ENCODE measurements at regions not wholly inside any gene's neighbourhood (a gene's known extent, or its start where the extent isn't known, plus 50 kb on each side); places are given as distances from the start of the nearest gene placed in this dataset.

DNA sequence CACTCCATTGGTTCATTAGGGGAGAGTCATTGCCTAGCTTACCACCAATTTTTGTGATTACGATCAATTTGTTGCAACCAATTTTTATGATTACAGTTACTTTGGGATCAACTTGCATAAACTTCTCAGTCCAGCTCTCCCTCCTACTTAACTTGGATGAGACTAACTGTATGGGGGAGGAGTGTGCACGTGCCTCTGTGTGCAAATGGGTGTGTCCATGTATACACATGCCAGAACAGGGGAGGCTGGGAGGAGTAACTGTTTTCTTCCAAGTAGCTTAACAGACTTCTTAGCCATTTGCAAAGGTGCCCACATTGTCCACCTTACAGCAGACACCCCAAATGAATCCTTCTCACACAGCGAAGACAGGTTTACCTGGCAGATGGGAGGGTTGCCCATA is 117.7 kb upstream of the VCX3B start:
- H3K4me3 Mint-ChIP-seq = no peak overlapping the region
- H3K4me1 ChIP-seq (ENCODE audit: insufficient read depth, low read length) = no peaks in the 10 kb centered on the region
- no peaks in the 10 kb centered on the region for H3K27me3 ChIP-seq (ENCODE audit: insufficient read depth, low read length)
- TF ChIP-seq, protein P1, sequence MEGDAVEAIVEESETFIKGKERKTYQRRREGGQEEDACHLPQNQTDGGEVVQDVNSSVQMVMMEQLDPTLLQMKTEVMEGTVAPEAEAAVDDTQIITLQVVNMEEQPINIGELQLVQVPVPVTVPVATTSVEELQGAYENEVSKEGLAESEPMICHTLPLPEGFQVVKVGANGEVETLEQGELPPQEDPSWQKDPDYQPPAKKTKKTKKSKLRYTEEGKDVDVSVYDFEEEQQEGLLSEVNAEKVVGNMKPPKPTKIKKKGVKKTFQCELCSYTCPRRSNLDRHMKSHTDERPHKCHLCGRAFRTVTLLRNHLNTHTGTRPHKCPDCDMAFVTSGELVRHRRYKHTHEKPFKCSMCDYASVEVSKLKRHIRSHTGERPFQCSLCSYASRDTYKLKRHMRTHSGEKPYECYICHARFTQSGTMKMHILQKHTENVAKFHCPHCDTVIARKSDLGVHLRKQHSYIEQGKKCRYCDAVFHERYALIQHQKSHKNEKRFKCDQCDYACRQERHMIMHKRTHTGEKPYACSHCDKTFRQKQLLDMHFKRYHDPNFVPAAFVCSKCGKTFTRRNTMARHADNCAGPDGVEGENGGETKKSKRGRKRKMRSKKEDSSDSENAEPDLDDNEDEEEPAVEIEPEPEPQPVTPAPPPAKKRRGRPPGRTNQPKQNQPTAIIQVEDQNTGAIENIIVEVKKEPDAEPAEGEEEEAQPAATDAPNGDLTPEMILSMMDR (conservative IDR thresholded peaks at IDR 0.05) = no peak
- no peaks in the 10 kb centered on the region for H3K9me3 Mint-ChIP-seq
- no peak overlapping the region for H2BK15ac ChIP-seq (ENCODE audit: low read depth, low read length)
- no peak overlapping the region for H3K27ac Mint-ChIP-seq
- no peaks in the 10 kb centered on the region for H3K79me2 ChIP-seq (ENCODE audit: insufficient read depth, low read length)
- no peak overlapping the region for H2AFZ ChIP-seq (ENCODE audit: low read length)
- no peaks in the 10 kb centered on the region; the same call in 1 of the 2 replicates for H3K27me3 Mint-ChIP-seq (ENCODE audit: low read depth)
- H2BK20ac ChIP-seq (ENCODE audit: low read depth, low read length, poor library complexity, severe bottlenecking) = no peak overlapping the region
- no peak overlapping the region for H3K4ac ChIP-seq (ENCODE audit: low read depth, low read length)
- no peak overlapping the region for H4K8ac ChIP-seq (replicated peaks; ENCODE audit: insufficient read length, low read depth, low read length)
- no peak overlapping the region for H3K23ac ChIP-seq (ENCODE audit: insufficient read length, low read depth, low read length)
- H3K27ac ChIP-seq (ENCODE audit: insufficient read length, low read depth, low read length) = no peak overlapping the region
- H4K5ac ChIP-seq (ENCODE audit: insufficient read length, low read depth, low read length) = no peak overlapping the region
- no peaks in the 10 kb centered on the region; a peak in 1 of 7 replicates for H3K36me3 Mint-ChIP-seq (ENCODE audit: insufficient read depth in 1 of 3, low read depth in 3 of 3)
- H3K4me2 ChIP-seq (ENCODE audit: insufficient read depth, insufficient read length, low read length) = no peak overlapping the region
- H2BK5ac ChIP-seq (ENCODE audit: insufficient read length, low read length) = no peak overlapping the region
- H3K14ac ChIP-seq (ENCODE audit: insufficient read depth, low read length) = no peak overlapping the region
- no peak overlapping the region for H3K56ac ChIP-seq (ENCODE audit: insufficient read length, low read depth, low read length)
- no peaks in the 10 kb centered on the region for H3K4me1 Mint-ChIP-seq
- H3K23me2 ChIP-seq (ENCODE audit: insufficient read length, low read depth, low read length, poor library complexity, severe bottlenecking) = no peaks in the 10 kb centered on the region
- no peak overlapping the region for H3K9ac ChIP-seq (ENCODE audit: extremely low read depth, insufficient read length, low read length)
- no peaks in the 10 kb centered on the region for H4K20me1 ChIP-seq (ENCODE audit: control insufficient read depth, insufficient read depth, insufficient read length)
- WGBS (ENCODE audit: extremely low coverage, insufficient read length, low lambda C conversion rate) = no CpG with 5 or more reads among the region's 3 CpGs
- H3K79me1 ChIP-seq (ENCODE audit: insufficient read depth, low read depth, low read length, poor library complexity, severe bottlenecking) = no peaks in the 10 kb centered on the region
- H3K9me3 ChIP-seq (ENCODE audit: control insufficient read depth, low read depth, low read length) = no peaks in the 10 kb centered on the region
- H3K18ac ChIP-seq (ENCODE audit: insufficient read length, low read depth, low read length) = no peak overlapping the region
- H3T11ph ChIP-seq (ENCODE audit: low read length) = no peak overlapping the region
- no peak overlapping the region for H2BK12ac ChIP-seq (ENCODE audit: insufficient read length, low read depth, low read length)
- no peak overlapping the region for H2AK5ac ChIP-seq (ENCODE audit: insufficient read length, low read length)
- no peak overlapping the region for H2BK120ac ChIP-seq (ENCODE audit: low read depth, low read length, poor library complexity, severe bottlenecking)
- no peak for DNase-seq
- no peak overlapping the region for H4K91ac ChIP-seq (ENCODE audit: insufficient read length, low read depth, low read length)

All from H9 (cell line).